IPS-18c (cell line): ENCODE measurements at regions not wholly inside any gene's neighbourhood (a gene's known extent, or its start where the extent isn't known, plus 50 kb on each side); places are given as distances from the start of the nearest gene placed in this dataset.

Experiments used
- H3K4me3 ChIP-seq: 2 replicates; pipeline ENCODE4 v1.7.0; 2013; ENCODE audit warnings: low read depth, mild to moderate bottlenecking, low read length, moderate library complexity; ENCODE audit not compliant: insufficient read depth
- H3K9me3 ChIP-seq: one replicate; pipeline ENCODE4 v1.6.1; 2013; ENCODE audit warnings: mild to moderate bottlenecking, low read length, moderate library complexity; ENCODE audit not compliant: control insufficient read depth, insufficient read depth

DNA sequence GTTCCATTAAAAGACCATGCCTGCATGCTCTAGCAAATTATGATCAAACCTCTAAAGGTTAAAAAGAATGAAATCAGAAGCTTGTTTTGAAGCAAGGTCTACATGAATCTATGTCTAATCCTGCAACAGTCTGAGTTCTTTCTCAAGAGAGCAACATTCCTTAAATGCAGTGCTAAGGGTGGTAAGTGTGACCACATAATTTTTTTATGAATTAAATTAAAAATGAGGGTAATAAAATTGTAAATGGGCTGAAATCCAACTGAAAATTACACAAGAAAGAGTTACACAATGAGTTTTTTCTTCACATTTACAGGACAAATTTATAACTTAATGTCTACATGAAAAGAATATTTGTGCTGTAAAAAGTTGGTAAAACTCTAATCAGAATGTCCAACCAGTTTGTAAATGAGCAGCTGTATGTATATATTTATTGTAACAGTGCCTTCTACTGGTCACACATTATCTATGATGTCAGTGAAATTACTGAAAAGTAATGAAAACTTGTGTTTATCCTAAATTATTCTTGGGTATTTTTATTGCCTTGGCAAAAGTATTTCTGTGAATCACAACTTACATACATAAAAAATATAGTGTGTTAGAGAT lies 336.3 kb upstream of the PITX2 start:
- H3K4me3 ChIP-seq, result no peak overlapping the region
- no peaks in the 10 kb centered on the region for H3K9me3 ChIP-seq

DNA sequence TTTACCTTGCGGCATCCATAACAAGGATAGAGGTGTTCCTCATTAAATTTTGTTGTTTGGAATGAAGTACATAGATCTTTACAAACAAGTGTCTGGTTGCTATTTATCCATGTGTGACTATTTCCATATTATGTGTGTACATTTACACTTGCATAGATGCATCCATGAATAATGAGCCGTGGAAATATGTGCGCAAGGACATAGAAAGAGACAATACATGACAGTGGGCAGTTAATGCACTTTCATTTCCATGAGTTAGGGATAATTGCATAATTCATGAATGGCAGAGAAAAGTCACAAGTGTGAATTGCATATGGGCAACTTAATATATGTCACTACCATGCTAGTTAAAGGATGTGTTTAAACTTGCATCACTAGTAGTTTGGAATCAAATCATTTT lies 338.2 kb upstream of the PITX2 start:
- Histone ChIP-seq H3K4me3 (no peak overlapping the region), H3K9me3 (no peaks in the 10 kb centered on the region)

DNA sequence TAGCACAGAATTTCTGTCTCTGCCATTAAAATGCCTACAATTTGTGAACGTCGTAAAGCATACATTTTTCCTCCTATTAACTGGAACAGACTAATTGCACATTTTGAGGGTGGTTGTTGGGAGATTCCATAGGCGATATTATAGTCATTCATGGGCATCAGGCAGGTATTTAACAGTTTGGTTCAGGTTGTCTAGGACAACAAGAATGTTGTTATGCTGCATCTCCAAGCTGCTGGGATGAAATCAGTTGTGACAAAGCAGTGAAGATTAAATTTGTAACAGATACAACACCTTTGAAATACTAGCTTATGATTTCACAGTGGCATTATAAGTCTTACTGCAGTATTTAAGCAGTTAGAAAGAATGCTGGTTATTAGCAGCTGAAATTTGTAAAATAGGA lies 339.7 kb upstream of the PITX2 start:
- Histone ChIP-seq H3K9me3 (no peaks in the 10 kb centered on the region), H3K4me3 (no peak overlapping the region)

DNA sequence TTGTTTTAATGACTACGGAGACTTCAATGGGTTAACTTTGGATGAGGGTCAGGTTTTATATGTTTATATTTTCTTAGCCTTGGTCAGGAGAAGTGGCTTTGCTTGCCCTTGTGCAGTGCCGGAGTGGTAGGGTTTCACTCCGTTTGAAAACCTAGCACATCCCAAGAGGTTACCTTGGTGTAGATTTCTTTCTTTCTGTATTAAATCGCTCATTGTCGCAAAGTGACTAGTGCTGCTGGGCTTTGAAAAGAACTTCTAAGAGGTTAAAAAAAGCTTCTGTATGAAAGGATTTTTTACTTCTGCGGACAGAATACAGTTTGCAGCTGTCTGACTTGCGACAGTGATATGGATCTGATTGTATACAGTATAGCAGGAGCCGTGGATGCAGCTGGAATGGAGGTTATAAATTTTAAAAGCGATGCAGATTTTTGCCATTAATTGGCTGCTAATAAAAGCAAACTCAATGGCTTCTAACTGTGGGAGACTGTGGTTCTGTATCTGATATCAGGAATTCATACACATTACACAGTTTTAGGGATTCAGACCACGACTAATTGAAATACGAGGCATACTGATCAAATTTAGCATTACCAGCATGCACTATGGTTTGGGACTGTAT lies 340.9 kb upstream of the PITX2 start:
- H3K9me3 ChIP-seq, result no peaks in the 10 kb centered on the region
- H3K4me3 ChIP-seq, result no peak overlapping the region

DNA sequence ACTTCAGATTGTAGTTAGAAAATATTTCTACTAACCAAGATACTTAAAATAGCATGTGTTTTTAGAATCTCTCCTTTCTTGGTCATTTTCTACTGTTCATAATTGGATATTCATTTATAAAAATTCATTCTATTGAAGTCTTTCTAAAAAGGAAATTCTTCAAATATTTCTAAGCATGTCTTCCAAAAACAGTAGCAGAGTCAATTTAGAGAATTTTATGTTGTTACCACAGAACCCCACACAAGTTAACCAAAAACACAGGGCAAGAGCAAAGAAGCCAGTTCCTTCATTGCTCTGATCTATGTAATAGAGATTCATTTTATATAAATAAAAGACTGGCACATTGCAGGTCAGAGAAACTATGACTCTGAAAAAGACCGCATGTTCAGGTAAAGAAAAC lies 345.1 kb upstream of the PITX2 start:
- Histone ChIP-seq H3K9me3 (no peaks in the 10 kb centered on the region), H3K4me3 (no peak overlapping the region)

DNA sequence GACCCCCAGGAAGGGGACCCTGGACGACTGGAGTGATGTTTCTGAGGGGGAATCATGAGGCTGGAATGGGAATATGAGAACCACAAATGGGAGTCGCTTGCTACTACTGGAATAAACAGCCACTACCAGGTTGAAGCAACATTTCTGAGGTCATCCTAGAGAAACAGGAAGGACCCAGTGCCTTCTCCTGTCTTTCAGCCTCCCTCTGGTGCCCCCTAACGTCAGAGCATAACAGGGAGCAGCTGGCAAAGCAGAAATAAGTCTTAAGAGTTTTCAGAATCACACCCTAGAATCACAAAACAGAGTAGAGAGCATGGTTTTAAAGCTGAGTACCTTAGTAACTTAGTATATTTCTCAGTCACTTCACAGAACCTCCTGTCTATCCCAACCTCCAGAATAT lies 347.8 kb upstream of the PITX2 start:
- H3K4me3 ChIP-seq, result no peak overlapping the region
- H3K9me3 ChIP-seq, result no peaks in the 10 kb centered on the region

DNA sequence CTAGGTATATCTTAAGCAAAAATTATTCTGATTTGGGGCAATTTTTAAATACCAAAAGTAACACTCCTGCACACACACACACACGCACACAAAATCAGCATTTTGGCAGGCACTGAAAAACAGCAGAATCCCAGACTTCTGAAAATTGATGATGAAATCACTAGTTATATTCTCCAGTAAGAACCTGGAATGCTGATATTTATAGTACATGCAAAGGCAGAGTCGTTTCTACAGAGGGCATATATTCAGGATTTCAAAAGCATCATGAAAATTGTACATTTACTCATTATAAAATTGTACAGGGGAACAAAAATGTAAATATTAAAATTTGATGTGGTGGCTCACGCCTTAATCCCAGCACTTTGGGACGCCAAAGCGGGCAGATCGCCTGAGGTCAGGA lies 352.5 kb upstream of the PITX2 start:
- H3K4me3 ChIP-seq, result no peak overlapping the region
- H3K9me3 ChIP-seq, result no peaks in the 10 kb centered on the region

DNA sequence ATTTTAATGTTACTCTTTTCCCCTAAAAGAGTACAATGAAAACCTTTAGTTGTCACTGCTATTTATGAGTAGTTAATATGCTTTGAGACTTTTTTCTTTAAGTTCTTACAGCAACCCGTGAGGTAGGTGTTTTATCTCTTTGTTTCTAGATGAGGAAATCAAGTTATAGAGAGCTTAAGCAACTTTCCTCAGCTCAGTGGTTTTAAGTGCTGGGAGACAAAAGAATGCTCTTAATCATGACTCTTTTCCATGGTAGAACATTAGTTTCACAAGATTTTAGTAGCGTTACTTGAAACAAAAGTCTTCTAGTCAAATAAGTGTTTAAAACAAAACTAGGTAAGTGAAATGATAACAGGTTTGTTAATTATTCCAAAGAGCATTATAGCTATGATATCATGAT lies 354.7 kb upstream of the PITX2 start:
- H3K9me3 ChIP-seq, result no peaks in the 10 kb centered on the region
- H3K4me3 ChIP-seq, result no peak overlapping the region

DNA sequence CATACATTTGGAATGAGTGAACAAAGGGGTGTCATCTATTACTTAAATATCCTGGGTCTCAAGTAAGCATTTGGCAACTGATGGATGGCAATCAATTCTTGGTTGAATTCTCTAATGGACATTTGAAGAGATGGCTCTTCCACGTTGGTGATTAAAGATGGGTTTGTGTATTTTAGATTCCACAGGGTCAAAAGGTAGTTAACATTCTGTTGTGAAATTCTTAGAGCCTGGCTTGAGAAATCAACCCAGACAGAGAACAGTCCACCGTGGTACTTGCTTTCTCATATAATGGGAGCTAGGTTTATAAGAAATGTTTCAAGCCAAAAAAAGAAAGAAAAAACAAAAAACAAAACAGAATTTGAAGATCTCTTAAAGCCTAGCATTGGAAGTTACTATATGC lies 355.9 kb upstream of the PITX2 start:
- Histone ChIP-seq H3K4me3 (no peak overlapping the region), H3K9me3 (no peaks in the 10 kb centered on the region)

DNA sequence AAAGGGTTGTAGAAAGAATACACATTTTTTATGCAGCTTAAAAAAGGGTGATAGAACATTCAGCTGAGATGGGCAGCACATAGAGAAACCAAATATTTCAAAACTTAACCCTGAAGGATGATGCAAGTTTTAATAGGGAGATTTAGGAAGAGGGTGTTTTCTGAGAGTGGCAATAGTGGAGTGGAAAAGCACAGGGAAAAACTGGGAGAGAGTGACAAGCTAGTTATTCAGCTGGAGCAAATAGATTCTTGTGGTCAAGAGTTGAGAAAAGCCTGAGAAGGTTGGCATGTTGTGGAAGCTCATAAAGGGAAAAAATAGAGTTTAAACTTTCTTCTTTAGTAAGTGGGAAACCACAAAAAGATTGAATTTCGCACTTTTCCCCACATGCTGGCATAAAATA lies 359.6 kb upstream of the PITX2 start:
- no peak overlapping the region for H3K4me3 ChIP-seq
- H3K9me3 ChIP-seq, result no peaks in the 10 kb centered on the region

DNA sequence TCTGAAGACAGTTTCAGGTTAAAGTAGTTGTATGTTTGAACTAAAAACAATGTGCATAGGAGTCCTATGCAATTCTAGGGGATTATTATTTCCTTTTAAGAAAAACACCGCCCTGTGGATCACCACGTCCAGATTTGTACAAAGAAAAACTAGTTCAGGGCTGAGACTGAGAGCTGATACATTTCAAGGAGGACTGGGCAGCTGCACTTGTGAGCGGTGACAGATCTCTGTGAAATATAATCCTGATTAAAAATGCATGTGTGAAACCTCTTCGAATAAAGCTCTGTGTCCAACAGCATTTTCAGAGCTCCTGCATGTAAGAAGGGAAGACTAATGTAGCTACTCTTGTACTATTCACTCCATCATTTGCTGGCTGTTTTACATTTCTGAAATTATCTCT lies 365.8 kb upstream of the PITX2 start:
- H3K4me3 ChIP-seq, result no peak overlapping the region
- no peaks in the 10 kb centered on the region for H3K9me3 ChIP-seq

DNA sequence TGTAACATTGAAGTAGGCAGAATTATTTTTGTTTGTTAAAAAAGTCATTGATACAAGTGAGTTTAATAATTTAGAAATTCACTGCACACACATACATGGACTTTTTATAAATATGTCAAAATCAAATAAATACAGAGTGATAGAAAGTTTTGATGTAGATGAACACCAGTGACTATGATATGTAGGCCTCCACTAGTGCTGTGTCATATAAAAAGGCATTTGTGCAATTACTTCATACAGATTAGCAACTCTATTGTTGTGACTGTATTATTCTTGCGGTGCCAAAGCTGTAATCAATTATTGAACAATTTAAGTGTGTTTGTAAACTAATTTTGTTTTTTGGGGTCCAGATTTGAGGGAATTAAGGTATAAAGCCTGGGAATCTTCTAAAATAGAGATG lies 366.2 kb upstream of the PITX2 start:
- Histone ChIP-seq H3K9me3 (no peaks in the 10 kb centered on the region), H3K4me3 (no peak overlapping the region)

DNA sequence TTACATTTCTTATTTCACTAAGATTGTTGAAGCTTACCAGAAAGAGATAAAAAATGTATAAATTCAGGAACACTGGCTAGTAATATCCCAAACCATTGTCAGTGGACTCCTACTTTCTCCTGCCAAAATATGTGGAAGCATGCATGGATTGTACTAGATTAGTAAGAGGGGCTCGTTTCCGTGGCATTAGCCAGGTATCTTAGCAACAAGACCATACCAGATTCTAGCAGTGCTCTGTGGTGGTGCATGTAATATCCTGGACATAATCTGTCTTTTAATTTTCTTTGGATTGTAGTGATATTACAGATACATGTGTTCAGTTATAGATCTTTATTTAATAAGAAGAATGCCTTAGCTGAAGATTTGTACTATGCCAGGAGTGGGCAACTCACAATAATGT lies 371.9 kb upstream of the PITX2 start:
- H3K9me3 ChIP-seq, result no peaks in the 10 kb centered on the region
- no peak overlapping the region for H3K4me3 ChIP-seq

DNA sequence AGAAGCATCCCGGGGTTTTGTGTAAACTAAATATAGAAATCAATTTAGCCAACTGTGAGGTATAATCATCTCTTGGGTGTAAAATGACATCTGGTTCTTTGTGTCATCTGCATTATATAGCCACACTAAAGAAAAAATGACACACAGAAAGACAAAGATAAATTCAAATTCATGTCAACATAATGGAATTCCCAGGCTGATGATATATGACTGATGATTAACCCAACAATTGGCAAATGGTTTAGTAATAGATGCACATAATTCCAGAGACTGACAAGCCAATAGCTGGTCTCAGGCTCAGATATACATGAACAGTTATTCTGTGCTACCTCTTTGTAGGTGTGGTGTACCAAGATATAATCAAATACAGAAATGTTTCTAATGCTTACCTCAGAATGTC lies 375.4 kb upstream of the PITX2 start:
- H3K9me3 ChIP-seq, result no peaks in the 10 kb centered on the region
- H3K4me3 ChIP-seq, result no peak overlapping the region

DNA sequence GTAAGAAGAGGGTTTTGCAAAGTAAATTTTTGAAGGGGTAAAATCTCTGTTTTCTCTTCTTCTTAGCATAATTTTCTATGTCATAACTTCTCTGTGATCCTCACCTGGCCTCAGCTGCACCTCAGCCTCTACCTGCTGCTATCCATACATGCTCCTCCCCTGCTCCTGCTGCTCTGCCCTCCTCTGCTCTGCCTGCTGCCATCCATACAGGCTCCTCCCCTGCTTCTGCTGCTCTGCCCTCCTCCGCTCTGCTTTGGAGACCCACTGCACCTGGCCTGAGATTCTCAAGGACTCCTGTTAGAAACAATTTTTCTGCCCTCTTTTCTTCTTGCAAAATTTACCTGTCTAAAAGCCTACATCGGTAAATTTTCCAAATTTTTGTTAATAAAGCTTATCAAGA lies 388.6 kb upstream of the PITX2 start:
- no peak overlapping the region for H3K4me3 ChIP-seq
- H3K9me3 ChIP-seq, result no peaks in the 10 kb centered on the region

DNA sequence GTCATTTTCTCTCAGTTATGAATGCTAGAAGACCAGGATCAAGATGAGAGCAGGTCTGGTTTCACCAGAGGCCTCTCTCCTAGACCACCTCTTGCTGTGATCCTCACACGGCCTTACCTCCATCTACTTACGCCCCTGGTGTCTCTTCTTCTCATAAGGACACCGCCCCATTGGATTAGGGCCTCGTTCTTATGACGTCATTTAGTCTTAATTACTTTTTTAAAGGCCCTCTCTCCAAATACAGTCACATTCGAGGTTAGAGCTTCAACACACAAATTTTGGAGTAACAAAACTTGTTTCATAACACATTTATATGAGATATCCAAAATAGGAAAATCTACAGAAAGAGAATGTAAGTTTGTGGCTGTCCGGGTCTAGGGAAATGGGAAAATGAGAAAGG lies 391.0 kb upstream of the PITX2 start:
- Histone ChIP-seq H3K9me3 (no peaks in the 10 kb centered on the region), H3K4me3 (no peak overlapping the region)

DNA sequence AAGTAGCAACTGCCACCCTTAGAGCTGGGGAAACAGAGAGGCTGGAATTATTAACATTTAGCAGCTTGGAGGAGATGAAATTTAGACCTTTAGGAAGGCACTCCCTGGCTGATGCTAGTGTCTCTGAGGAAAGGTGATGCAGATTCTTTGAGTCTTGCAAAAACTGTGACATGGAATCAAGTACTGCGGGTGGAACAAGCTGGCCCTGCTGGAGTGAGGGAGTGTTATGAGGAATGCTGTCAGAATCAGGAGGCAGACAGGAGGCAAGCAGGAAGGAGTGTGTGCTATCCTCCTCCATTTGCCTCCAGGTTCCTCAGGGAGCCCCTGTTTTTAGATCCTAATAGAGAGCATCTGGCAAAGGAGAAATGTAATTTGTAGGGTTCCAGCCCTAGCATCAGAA lies 391.7 kb upstream of the PITX2 start:
- no peak overlapping the region for H3K4me3 ChIP-seq
- no peaks in the 10 kb centered on the region for H3K9me3 ChIP-seq

DNA sequence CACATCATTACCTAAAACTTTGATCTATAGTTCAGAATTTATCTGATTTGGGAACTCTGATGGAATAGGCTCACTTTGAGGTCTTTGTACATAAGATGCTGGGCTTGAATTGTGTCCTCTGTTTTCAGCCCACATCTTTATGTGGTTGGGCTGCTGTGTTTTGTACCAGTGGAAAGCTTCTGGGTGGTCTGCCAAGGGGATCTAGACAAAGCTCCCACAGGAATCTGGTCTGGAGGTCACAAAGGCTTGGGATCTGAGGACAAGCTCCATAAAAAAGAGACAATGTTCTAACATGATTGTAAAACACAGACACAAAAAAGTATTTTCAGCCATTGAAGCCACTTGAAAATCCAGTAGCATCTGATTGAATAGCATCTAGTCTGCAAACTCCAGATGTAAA lies 393.5 kb upstream of the PITX2 start:
- no peaks in the 10 kb centered on the region for H3K9me3 ChIP-seq

DNA sequence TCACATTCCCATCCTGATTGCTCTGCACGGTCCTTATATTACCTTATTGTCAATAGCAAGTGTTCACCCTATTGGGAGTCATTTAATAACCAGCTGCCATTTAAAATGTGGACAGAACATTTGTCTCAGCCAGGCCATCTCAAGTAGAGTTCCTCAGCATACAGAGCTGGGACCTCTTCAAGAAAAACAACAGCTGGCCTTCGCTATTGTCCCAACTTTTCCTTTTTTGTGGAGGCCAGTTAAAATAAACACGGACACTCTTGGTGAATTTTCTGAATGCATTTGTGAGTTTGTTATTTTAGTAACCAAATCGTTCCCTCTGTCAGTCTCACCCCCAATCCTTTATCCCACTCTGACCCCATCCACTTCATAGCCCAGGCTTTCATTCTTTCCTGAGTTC lies 395.3 kb upstream of the PITX2 start:
- Histone ChIP-seq H3K9me3 (no peaks in the 10 kb centered on the region), H3K4me3 (no peak overlapping the region)

More for the DNA sequence above, 393.5 kb upstream of the PITX2 start:
- no peak overlapping the region for H3K4me3 ChIP-seq
